ENCODE measurements at regions not wholly inside any gene's neighbourhood (a gene's known extent, or its start where the extent isn't known, plus 50 kb on each side); places are given as distances from the start of the nearest gene placed in this dataset.

GRCh38 chr2:18433872-18434271 is 126.6 kb downstream of the RDH14 start:
- Histone ChIP-seq H3K9me3 (ENCODE audit: insufficient read depth, low read depth) (no peaks in the 10 kb centered on the region; the same call in 1 of the 2 replicates), H3K27me3 (ENCODE audit: insufficient read depth, low read depth) (no peaks in the 10 kb centered on the region), H3F3A (ENCODE audit: insufficient read depth, low read depth) (no peaks in the 10 kb centered on the region; the same call in 1 of the 2 replicates), H4K20me1 (ENCODE audit: insufficient read depth) (no peaks in the 10 kb centered on the region), H3K4me2 (no peak overlapping the region), H3K27ac (no peak overlapping the region), H3K4me1 (replicated peaks; ENCODE audit: insufficient read depth) (no peaks in the 10 kb centered on the region), H2AFZ (no peak overlapping the region), H3K36me3 (ENCODE audit: low read depth) (no peaks in the 10 kb centered on the region), H3K9me2 (ENCODE audit: insufficient read depth) (no peaks in the 10 kb centered on the region), H3K4me3 (no peak overlapping the region), H3K79me2 (ENCODE audit: low read depth) (no peaks in the 10 kb centered on the region)
- no peak for TF ChIP-seq CTCF (conservative IDR thresholded peaks at IDR 0.05)
- no peak for TF ChIP-seq EZH2 (IDR thresholded peaks at IDR 0.05; ENCODE audit: low read depth)
- no peak for DNase-seq
- POLR2A ChIA-PET (ENCODE audit: unreplicated experiment): no interaction called here
- CTCF ChIA-PET: no interaction called here
- BruUV-seq (replicated peaks): no TSS peak
- intact Hi-C loops (cut with micrococcal nuclease; ENCODE audit: unreplicated experiment): loop anchor here (2.0 to 10.0 kb wide), 2 partner anchors 311 to 929 kb away; no protein-coding TSS in a partner anchor

GRCh38 chr2:18432999-18433398 is 127.5 kb downstream of the RDH14 start:
- ChIA-PET CTCF (no interaction called here), POLR2A (ENCODE audit: unreplicated experiment) (no interaction called here)
- Histone ChIP-seq H3K79me2 (ENCODE audit: low read depth) (no peaks in the 10 kb centered on the region), H3K4me2 (no peak overlapping the region), H3K4me3 (no peak overlapping the region), H3F3A (ENCODE audit: insufficient read depth, low read depth) (no peaks in the 10 kb centered on the region; the same call in 1 of the 2 replicates), H3K36me3 (ENCODE audit: low read depth) (no peaks in the 10 kb centered on the region), H3K27ac (no peak overlapping the region), H4K20me1 (ENCODE audit: insufficient read depth) (no peaks in the 10 kb centered on the region), H3K27me3 (ENCODE audit: insufficient read depth, low read depth) (no peaks in the 10 kb centered on the region), H3K4me1 (replicated peaks; ENCODE audit: insufficient read depth) (no peaks in the 10 kb centered on the region), H3K9me3 (ENCODE audit: insufficient read depth, low read depth) (no peaks in the 10 kb centered on the region; the same call in 1 of the 2 replicates), H3K9me2 (ENCODE audit: insufficient read depth) (no peaks in the 10 kb centered on the region), H2AFZ (no peak overlapping the region)
- TF ChIP-seq CTCF (conservative IDR thresholded peaks at IDR 0.05): no peak
- TF ChIP-seq EZH2 (IDR thresholded peaks at IDR 0.05; ENCODE audit: low read depth): no peak
- intact Hi-C loops (cut with micrococcal nuclease; ENCODE audit: unreplicated experiment): loop anchor here (10.0 kb wide), 1 partner anchor 312 kb away; no protein-coding TSS in a partner anchor
- no peak for DNase-seq
- no TSS peak for BruUV-seq (replicated peaks)

- H3K79me2 ChIP-seq (ENCODE audit: low read depth): no peaks in the 10 kb centered on the region
- no peaks in the 10 kb centered on the region for H3K4me1 ChIP-seq (replicated peaks; ENCODE audit: insufficient read depth)
- no peak for TF ChIP-seq EZH2 (IDR thresholded peaks at IDR 0.05; ENCODE audit: low read depth)
- TF ChIP-seq CTCF (conservative IDR thresholded peaks at IDR 0.05): no peak
- DNase-seq: no peak
- no peaks in the 10 kb centered on the region for H3K9me2 ChIP-seq (ENCODE audit: insufficient read depth)
- H3K27me3 ChIP-seq (ENCODE audit: insufficient read depth, low read depth): no peaks in the 10 kb centered on the region
- no peak overlapping the region for H3K27ac ChIP-seq
- ChIA-PET CTCF (no interaction called here), POLR2A (ENCODE audit: unreplicated experiment) (no interaction called here)
- H3K4me2 ChIP-seq: no peak overlapping the region
- H3F3A ChIP-seq (ENCODE audit: insufficient read depth, low read depth): no peaks in the 10 kb centered on the region; the same call in 1 of the 2 replicates
- H3K36me3 ChIP-seq (ENCODE audit: low read depth): no peaks in the 10 kb centered on the region
- H2AFZ ChIP-seq: no peak overlapping the region
- no peaks in the 10 kb centered on the region; the same call in 1 of the 2 replicates for H3K9me3 ChIP-seq (ENCODE audit: insufficient read depth, low read depth)
- no peak overlapping the region for H3K4me3 ChIP-seq
- H4K20me1 ChIP-seq (ENCODE audit: insufficient read depth): no peaks in the 10 kb centered on the region
- BruUV-seq (replicated peaks): no TSS peak
- intact Hi-C loops (cut with micrococcal nuclease; ENCODE audit: unreplicated experiment): loop anchor here (10.0 kb wide), 1 partner anchor 314 kb away; no protein-coding TSS in a partner anchor
These were observed 129.3 kb downstream of the RDH14 start for GRCh38 chr2:18430996-18431748.

Measured in PC-9 (cell line).